Skeletal muscle tissue (tissue), 3 donors: ENCODE measurements at regions not wholly inside any gene's neighbourhood (a gene's known extent, or its start where the extent isn't known, plus 50 kb on each side); places are given as distances from the start of the nearest gene placed in this dataset.
"Not testable (repeated sequence)": the region's sequence is repeated elsewhere in the genome, so short reads cannot be mapped to it uniquely, and the experiment has no call there.

Experiments used
- H3K27ac ChIP-seq: one replicate; pipeline ENCODE4 v1.7.0; 2013; ENCODE audit warnings: mild to moderate bottlenecking, low read depth, low read length, inconsistent platforms
- H3K27me3 ChIP-seq, 3 donors: one replicate each; pipeline ENCODE4 v1.7.0; 2013; ENCODE audit warnings: low read length in 3 of 3; ENCODE audit not compliant: control insufficient read depth in 3 of 3, insufficient read depth in 3 of 3
- H3K36me3 ChIP-seq, 3 donors: one replicate each; pipeline ENCODE4 v1.7.0; 2013; ENCODE audit warnings: low read length in 3 of 3; ENCODE audit not compliant: control insufficient read depth in 3 of 3, insufficient read depth in 3 of 3
- H3K4me1 ChIP-seq, 3 donors: one replicate each; pipeline ENCODE4 v1.7.0; 2013; ENCODE audit warnings: low read length in 3 of 3, mild to moderate bottlenecking in 3 of 3; ENCODE audit not compliant: control insufficient read depth in 3 of 3, insufficient read depth in 3 of 3
- H3K4me3 ChIP-seq, 3 donors: one replicate each; pipeline ENCODE4 v1.7.0; 2013; ENCODE audit warnings: low read length in 3 of 3
- H3K9ac ChIP-seq, 3 donors: one replicate each; pipeline ENCODE4 v1.7.0; 2013; ENCODE audit warnings: low read length in 3 of 3, mild to moderate bottlenecking in 3 of 3, moderate library complexity in 2 of 3, low read depth in 1 of 3
- H3K9me3 ChIP-seq, 3 donors: one replicate each; pipeline ENCODE4 v1.7.0; 2013; ENCODE audit warnings: low read length in 3 of 3; ENCODE audit not compliant: control insufficient read depth in 3 of 3
- donor health status: Osteomylitis.

GRCh38 chr3:40924559-40925141, 274.7 kb upstream of the CTNNB1 start:
- Histone ChIP-seq H3K27me3 (no peaks in the 10 kb centered on the region), H3K4me3 (no peak overlapping the region), H3K27ac (no peak overlapping the region), H3K4me1 (no peaks in the 10 kb centered on the region), H3K9me3 (no peaks in the 10 kb centered on the region), H3K9ac (no peak overlapping the region), H3K36me3 (no peaks in the 10 kb centered on the region)

- Histone ChIP-seq H3K9ac (no peak overlapping the region), H3K9me3 (peaks cover 0 to 3% (median 0%) of the 10 kb centered on the region in 3 donors), H3K27me3 (no peaks in the 10 kb centered on the region), H3K27ac (no peak overlapping the region), H3K4me1 (no peaks in the 10 kb centered on the region), H3K4me3 (no peak overlapping the region), H3K36me3 (no peaks in the 10 kb centered on the region)
Measured at GRCh38 chr3:40925231-40925630, 274.1 kb upstream of the CTNNB1 start.

- H3K4me1 ChIP-seq = no peaks in the 10 kb centered on the region
- H3K27ac ChIP-seq = no peak overlapping the region
- no peak overlapping the region for H3K9ac ChIP-seq
- H3K9me3 ChIP-seq = peaks cover 0 to 3% (median 0%) of the 10 kb centered on the region in 3 donors
- no peaks in the 10 kb centered on the region for H3K36me3 ChIP-seq
- H3K27me3 ChIP-seq = no peaks in the 10 kb centered on the region
- H3K4me3 ChIP-seq = no peak overlapping the region
Measured at GRCh38 chr3:40930131-40930538, 269.2 kb upstream of the CTNNB1 start.

- Histone ChIP-seq H3K27me3 (no peaks in the 10 kb centered on the region), H3K4me3 (no peak overlapping the region), H3K36me3 (no peaks in the 10 kb centered on the region), H3K9me3 (peaks cover 0 to 3% (median 0%) of the 10 kb centered on the region in 3 donors), H3K9ac (no peak overlapping the region), H3K27ac (no peak overlapping the region), H3K4me1 (no peaks in the 10 kb centered on the region)
Measured at GRCh38 chr3:40930756-40931155, 268.5 kb upstream of the CTNNB1 start.

- no peak overlapping the region for H3K4me3 ChIP-seq
- peaks cover 4 to 6% (median 6%) of the 10 kb centered on the region in 3 donors for H3K4me1 ChIP-seq
- no peak overlapping the region for H3K9ac ChIP-seq
- no peaks in the 10 kb centered on the region for H3K9me3 ChIP-seq
- no peaks in the 10 kb centered on the region for H3K36me3 ChIP-seq
- no peaks in the 10 kb centered on the region for H3K27me3 ChIP-seq
- H3K27ac ChIP-seq = no peak overlapping the region
Measured at GRCh38 chr3:40938591-40938990, 260.7 kb upstream of the CTNNB1 start.

- Histone ChIP-seq H3K9me3 (no peaks in the 10 kb centered on the region), H3K36me3 (no peaks in the 10 kb centered on the region), H3K4me1 (peaks cover 4 to 6% (median 6%) of the 10 kb centered on the region in 3 donors), H3K9ac (no peak overlapping the region), H3K27ac (no peak overlapping the region), H3K27me3 (no peaks in the 10 kb centered on the region), H3K4me3 (no peak overlapping the region)
Measured at GRCh38 chr3:40939030-40939740, 260.1 kb upstream of the CTNNB1 start.

- no peak overlapping the region for H3K27ac ChIP-seq
- no peak overlapping the region for H3K9ac ChIP-seq
- H3K36me3 ChIP-seq = no peaks in the 10 kb centered on the region
- H3K4me1 ChIP-seq = peaks cover 4 to 6% (median 6%) of the 10 kb centered on the region in 3 donors
- H3K4me3 ChIP-seq = no peak overlapping the region
- H3K9me3 ChIP-seq = no peaks in the 10 kb centered on the region
- no peaks in the 10 kb centered on the region for H3K27me3 ChIP-seq
Measured at GRCh38 chr3:40939741-40940130, 259.6 kb upstream of the CTNNB1 start.

- Histone ChIP-seq H3K9me3 (no peaks in the 10 kb centered on the region), H3K27me3 (no peaks in the 10 kb centered on the region), H3K36me3 (no peaks in the 10 kb centered on the region), H3K4me3 (no peak overlapping the region), H3K4me1 (peaks cover 4 to 6% (median 6%) of the 10 kb centered on the region in 3 donors), H3K27ac (no peak overlapping the region), H3K9ac (no peak overlapping the region)
Measured at GRCh38 chr3:40940651-40941050, 258.7 kb upstream of the CTNNB1 start.

GRCh38 chr3:40947022-40947421, 252.3 kb upstream of the CTNNB1 start:
- not testable (repeated sequence) for H3K9ac ChIP-seq, H3K4me1 ChIP-seq, H3K36me3 ChIP-seq, H3K4me3 ChIP-seq, H3K27me3 ChIP-seq, H3K9me3 ChIP-seq, H3K27ac ChIP-seq

GRCh38 chr3:40949347-40949746, 250.0 kb upstream of the CTNNB1 start:
- H3K27me3 ChIP-seq, H3K27ac ChIP-seq, H3K4me1 ChIP-seq, H3K4me3 ChIP-seq, H3K36me3 ChIP-seq, H3K9ac ChIP-seq, H3K9me3 ChIP-seq: not testable (repeated sequence)
